Hepatocyte (in vitro differentiated cells): ENCODE measurements at regions not wholly inside any gene's neighbourhood (a gene's known extent, or its start where the extent isn't known, plus 50 kb on each side); places are given as distances from the start of the nearest gene placed in this dataset.

Experiments used
- DNase-seq: peaks from one replicate; pipeline ENCODE4 v3.0.0-alpha.2; 2016; ENCODE audit warnings: low spot score
- H2AFZ ChIP-seq: fragments of 200-600 bp; sonication (generic); 2 replicates; pipeline ENCODE4 v1.6.0; 2016; ENCODE audit warnings: antibody characterized with exemption, mild to moderate bottlenecking
- H3K27ac ChIP-seq: fragments of 200-600 bp; sonication (generic); 2 replicates; pipeline ENCODE4 v1.5.1; 2016; ENCODE audit warnings: mild to moderate bottlenecking
- H3K27me3 ChIP-seq: fragments of 200-600 bp; sonication (generic); 2 replicates; pipeline ENCODE4 v1.6.1; 2016
- H3K36me3 ChIP-seq: fragments of 200-600 bp; sonication (generic); replicated peaks from 2 replicates; pipeline ENCODE4 v1.5.1; 2016; ENCODE audit warnings: low read depth; ENCODE audit not compliant: insufficient read depth
- H3K4me1 ChIP-seq: fragments of 200-600 bp; sonication (generic); 2 replicates; pipeline ENCODE4 v1.5.1; 2016; ENCODE audit warnings: mild to moderate bottlenecking, moderate library complexity; ENCODE audit not compliant: insufficient read depth
- H3K4me2 ChIP-seq: fragments of 200-600 bp; sonication (generic); 2 replicates; pipeline ENCODE4 v1.6.0; 2016
- H3K4me3 ChIP-seq: fragments of 200-600 bp; sonication (generic); 2 replicates; pipeline ENCODE4 v1.5.1; 2016; ENCODE audit warnings: mild to moderate bottlenecking
- H3K79me2 ChIP-seq: fragments of 200-600 bp; sonication (generic); 2 replicates; pipeline ENCODE4 v1.6.0; 2017; ENCODE audit warnings: mild to moderate bottlenecking
- H3K9me2 ChIP-seq: fragments of 200-600 bp; sonication (generic); replicated peaks from 2 replicates; pipeline ENCODE4 v1.6.0; 2017; ENCODE audit warnings: mild to moderate bottlenecking; ENCODE audit not compliant: insufficient read depth
- H3K9me3 ChIP-seq: fragments of 200-600 bp; sonication (generic); 2 replicates; pipeline ENCODE4 v1.5.1; 2016; ENCODE audit warnings: low read depth, mild to moderate bottlenecking
- H4K20me1 ChIP-seq: fragments of 200-600 bp; sonication (generic); 2 replicates; pipeline ENCODE4 v1.6.0; 2016; ENCODE audit warnings: mild to moderate bottlenecking; ENCODE audit not compliant: insufficient read depth, poor library complexity, severe bottlenecking
- EZH2 ChIP-seq: fragments of 200-600 bp; sonication (generic); IDR thresholded peaks from 2 replicates; pipeline ENCODE4 v1.6.1; 2016; ENCODE audit warnings: antibody characterized with exemption, mild to moderate bottlenecking, borderline replicate concordance
- EZH2phosphoT487 ChIP-seq: fragments of 200-600 bp; sonication (generic); IDR thresholded peaks from one replicate; pipeline ENCODE4 v1.6.1; 2018; ENCODE audit warnings: antibody characterized with exemption, mild to moderate bottlenecking, low read depth, moderate library complexity; ENCODE audit not compliant: unreplicated experiment, severe bottlenecking
- WGBS: methylation state at CpG from one replicate; pipeline ENCODE4 v1.1.6; 2016; ENCODE audit warnings: low lambda C conversion rate; ENCODE audit errors: missing lambda C conversion rate; 5-methylcytosine and 5-hydroxymethylcytosine counted together
- TF ChIP-seq, protein P1 (sequence below): fragments of 200-600 bp; sonication (generic); IDR thresholded peaks from 2 replicates; pipeline ENCODE4 v1.5.1; 2016; ENCODE audit warnings: antibody characterized with exemption, mild to moderate bottlenecking; ENCODE audit not compliant: poor library complexity

DNA sequence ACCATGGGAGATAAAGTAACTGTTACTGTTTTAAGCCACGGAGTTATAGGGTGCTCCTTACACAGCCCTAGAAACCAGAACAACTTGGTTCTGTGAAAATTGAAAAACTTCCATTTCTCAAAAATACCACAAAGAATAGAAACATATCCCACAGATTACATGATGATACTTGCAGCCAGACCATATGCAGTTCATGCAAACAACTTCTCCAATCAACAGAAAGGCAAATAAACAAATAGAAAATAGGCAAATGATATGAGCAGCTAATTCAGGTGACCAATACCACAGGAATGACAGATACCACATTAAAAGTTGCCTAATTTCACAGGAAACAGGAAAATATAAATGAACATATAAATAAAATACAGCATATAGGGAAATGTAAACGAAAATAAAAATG is 297.5 kb downstream of the HTR7 start:
- H4K20me1 ChIP-seq = no peaks in the 10 kb centered on the region
- no peaks in the 10 kb centered on the region for H3K36me3 ChIP-seq
- no peak overlapping the region for H3K4me3 ChIP-seq
- 87% methylated on average over 2 of the region's 2 CpGs for WGBS
- no peaks in the 10 kb centered on the region for H3K27me3 ChIP-seq
- H3K4me1 ChIP-seq = no peaks in the 10 kb centered on the region
- H2AFZ ChIP-seq = no peak overlapping the region
- TF ChIP-seq, protein P1, sequence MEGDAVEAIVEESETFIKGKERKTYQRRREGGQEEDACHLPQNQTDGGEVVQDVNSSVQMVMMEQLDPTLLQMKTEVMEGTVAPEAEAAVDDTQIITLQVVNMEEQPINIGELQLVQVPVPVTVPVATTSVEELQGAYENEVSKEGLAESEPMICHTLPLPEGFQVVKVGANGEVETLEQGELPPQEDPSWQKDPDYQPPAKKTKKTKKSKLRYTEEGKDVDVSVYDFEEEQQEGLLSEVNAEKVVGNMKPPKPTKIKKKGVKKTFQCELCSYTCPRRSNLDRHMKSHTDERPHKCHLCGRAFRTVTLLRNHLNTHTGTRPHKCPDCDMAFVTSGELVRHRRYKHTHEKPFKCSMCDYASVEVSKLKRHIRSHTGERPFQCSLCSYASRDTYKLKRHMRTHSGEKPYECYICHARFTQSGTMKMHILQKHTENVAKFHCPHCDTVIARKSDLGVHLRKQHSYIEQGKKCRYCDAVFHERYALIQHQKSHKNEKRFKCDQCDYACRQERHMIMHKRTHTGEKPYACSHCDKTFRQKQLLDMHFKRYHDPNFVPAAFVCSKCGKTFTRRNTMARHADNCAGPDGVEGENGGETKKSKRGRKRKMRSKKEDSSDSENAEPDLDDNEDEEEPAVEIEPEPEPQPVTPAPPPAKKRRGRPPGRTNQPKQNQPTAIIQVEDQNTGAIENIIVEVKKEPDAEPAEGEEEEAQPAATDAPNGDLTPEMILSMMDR = no peak
- TF ChIP-seq EZH2 (no peak), EZH2phosphoT487 (no peak)
- no peak overlapping the region for H3K4me2 ChIP-seq
- no peaks in the 10 kb centered on the region for H3K79me2 ChIP-seq
- H3K9me3 ChIP-seq = peaks cover 3% of the 10 kb centered on the region
- DNase-seq = no peak
- no peaks in the 10 kb centered on the region for H3K9me2 ChIP-seq
- no peak overlapping the region for H3K27ac ChIP-seq

DNA sequence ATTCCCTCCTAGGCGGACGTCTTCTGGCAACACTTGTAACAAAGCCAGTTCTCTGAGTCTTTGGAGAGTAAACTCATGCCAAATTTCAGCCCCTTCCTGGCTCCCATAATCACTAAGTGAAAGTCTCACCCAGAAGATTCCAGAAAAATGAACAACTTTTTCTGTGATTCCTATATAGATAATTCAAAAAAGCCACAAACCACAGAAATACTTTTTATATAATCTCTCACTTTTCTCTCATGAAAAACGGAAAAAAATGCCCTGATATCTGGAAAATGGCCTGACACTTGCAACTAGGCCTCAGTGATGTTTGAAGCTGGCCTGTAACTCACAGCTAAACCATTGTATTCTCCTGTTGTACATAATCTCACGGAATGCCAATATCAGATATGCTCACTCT is 296.2 kb downstream of the HTR7 start:
- Histone ChIP-seq H3K4me3 (no peak overlapping the region), H3K9me2 (no peaks in the 10 kb centered on the region), H3K4me1 (no peaks in the 10 kb centered on the region), H3K27me3 (no peaks in the 10 kb centered on the region), H3K4me2 (no peak overlapping the region), H2AFZ (no peak overlapping the region), H3K79me2 (no peaks in the 10 kb centered on the region), H3K36me3 (no peaks in the 10 kb centered on the region), H3K27ac (no peak overlapping the region), H4K20me1 (no peaks in the 10 kb centered on the region), H3K9me3 (peaks cover 3% of the 10 kb centered on the region)
- DNase-seq = no peak
- WGBS = 67% methylated on average over 4 of the region's 4 CpGs
- TF ChIP-seq EZH2phosphoT487 (no peak), EZH2 (no peak)
- TF ChIP-seq, protein P1 = no peak

DNA sequence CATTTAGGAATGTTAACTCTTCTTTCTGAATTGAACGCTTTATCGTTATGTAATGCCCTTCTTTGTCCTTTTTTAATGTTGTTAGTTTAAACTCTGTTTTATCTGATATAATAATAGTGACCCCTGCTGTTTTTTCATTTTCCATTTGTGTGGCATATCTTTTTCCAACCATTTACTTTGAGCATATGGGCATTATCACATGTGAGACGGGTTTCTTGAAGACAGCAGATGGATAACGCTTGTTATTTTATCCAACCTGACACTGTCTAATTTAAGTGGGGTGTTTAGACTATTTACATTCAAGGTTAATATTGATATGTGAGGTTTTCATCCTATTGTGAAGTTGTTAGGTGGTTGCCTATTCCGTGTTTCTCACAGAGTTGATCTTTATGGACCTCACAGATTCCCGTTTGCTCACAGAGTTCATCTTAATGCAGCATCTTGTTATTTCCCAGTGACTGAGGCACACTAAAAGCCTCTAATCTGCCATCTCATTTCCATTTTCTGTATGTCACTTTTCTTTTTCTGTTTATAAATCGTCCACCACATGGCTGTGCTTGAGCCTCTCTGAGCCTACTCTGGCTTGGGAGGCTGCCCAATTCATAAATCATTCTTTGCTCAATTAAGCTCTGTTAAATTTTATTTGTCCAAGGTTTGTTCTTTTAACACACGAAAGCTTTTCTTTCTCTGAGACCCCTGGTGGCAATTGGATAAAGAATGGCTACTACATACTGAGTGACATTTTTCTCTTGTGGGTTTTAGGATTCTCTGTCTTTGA is 286.2 kb downstream of the HTR7 start:
- Histone ChIP-seq H2AFZ (no peak overlapping the region), H3K27me3 (no peaks in the 10 kb centered on the region), H3K9me2 (no peaks in the 10 kb centered on the region), H3K4me1 (no peaks in the 10 kb centered on the region), H3K27ac (no peak overlapping the region), H3K4me3 (no peak overlapping the region), H3K79me2 (no peaks in the 10 kb centered on the region), H3K9me3 (no peaks in the 10 kb centered on the region), H4K20me1 (no peaks in the 10 kb centered on the region), H3K4me2 (no peak overlapping the region), H3K36me3 (no peaks in the 10 kb centered on the region)
- DNase-seq = no peak
- 75% methylated on average over 8 of the region's 8 CpGs for WGBS
- TF ChIP-seq EZH2 = no peak
- TF ChIP-seq, protein P1 = no peak
